ENCODE measurements at regions not wholly inside any gene's neighbourhood (a gene's known extent, or its start where the extent isn't known, plus 50 kb on each side); places are given as distances from the start of the nearest gene placed in this dataset.

DNA sequence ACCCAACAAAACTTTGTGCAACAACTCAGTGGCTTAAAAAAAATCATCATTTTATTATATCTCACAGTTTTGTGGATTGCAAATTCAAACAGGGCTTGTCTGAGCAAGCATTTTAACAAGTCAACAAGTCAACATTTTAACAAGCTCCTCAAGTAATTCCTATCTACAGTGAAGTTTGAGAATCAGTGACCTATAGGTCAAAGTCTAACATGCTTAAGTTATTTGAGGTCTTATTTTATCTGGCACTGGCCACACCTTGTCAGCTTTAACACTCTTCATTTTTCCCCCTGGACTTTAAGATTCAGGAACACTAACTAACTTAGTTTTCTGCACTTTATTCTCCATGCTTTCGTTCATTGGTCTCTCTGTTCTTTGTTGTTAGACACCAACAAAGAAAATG is 71.2 kb upstream of the PELI2 start (continued):
- TF ChIP-seq EZH2phosphoT487 (IDR thresholded peaks at IDR 0.05; ENCODE audit: unreplicated experiment) (no peak), STAT1 (IDR thresholded peaks at IDR 0.05; ENCODE audit: unreplicated experiment) (no peak)

DNA sequence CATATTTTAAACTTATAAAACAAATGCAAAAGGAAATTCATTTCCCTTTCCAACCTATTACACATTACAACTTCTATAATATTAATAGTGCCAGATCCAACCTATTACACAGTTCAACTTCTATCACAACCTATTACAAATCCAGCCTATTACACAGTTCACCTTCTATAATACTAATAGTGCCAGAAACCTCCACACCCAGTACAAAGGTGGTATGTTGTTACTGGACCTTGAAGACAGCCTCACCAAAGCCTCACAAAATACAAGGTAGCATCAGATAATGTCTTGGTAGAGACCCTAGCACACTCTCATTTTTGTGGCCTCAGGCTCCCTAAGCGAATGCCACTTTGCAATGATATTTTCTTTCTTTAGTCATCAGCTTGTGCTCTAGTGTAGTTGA is 68.7 kb upstream of the PELI2 start:
- Histone ChIP-seq H3K4me1 (ENCODE audit: insufficient read depth) (no peaks in the 10 kb centered on the region), H3K79me2 (replicated peaks; ENCODE audit: insufficient read depth) (no peaks in the 10 kb centered on the region), H3K36me3 (ENCODE audit: insufficient read depth) (no peaks in the 10 kb centered on the region), H3K9me2 (ENCODE audit: insufficient read depth) (no peaks in the 10 kb centered on the region), H2AFZ (no peak overlapping the region), H3K27me3 (ENCODE audit: insufficient read depth) (no peaks in the 10 kb centered on the region), H3K27ac (ENCODE audit: low read depth) (no peak overlapping the region), H3F3A (replicated peaks; ENCODE audit: low read depth) (no peaks in the 10 kb centered on the region), H3K4me2 (no peak overlapping the region), H4K20me1 (replicated peaks; ENCODE audit: insufficient read depth) (no peaks in the 10 kb centered on the region), H3K4me3 (no peak overlapping the region)
- TF ChIP-seq ZNF114 (CRISPR knock-in tag; IDR thresholded peaks at IDR 0.05) (no peak), POLR2AphosphoS5 (IDR thresholded peaks at IDR 0.05; ENCODE audit: low read depth) (no peak), JUNB (IDR thresholded peaks at IDR 0.05; ENCODE audit: unreplicated experiment) (no peak), EZH2 (IDR thresholded peaks at IDR 0.05; ENCODE audit: low read depth, unreplicated experiment) (no peak), CREB1 (CRISPR knock-in tag; IDR thresholded peaks at IDR 0.05; ENCODE audit: low read depth) (no peak), STAT1 (IDR thresholded peaks at IDR 0.05; ENCODE audit: unreplicated experiment) (no peak)
- TF ChIP-seq, protein P1, sequence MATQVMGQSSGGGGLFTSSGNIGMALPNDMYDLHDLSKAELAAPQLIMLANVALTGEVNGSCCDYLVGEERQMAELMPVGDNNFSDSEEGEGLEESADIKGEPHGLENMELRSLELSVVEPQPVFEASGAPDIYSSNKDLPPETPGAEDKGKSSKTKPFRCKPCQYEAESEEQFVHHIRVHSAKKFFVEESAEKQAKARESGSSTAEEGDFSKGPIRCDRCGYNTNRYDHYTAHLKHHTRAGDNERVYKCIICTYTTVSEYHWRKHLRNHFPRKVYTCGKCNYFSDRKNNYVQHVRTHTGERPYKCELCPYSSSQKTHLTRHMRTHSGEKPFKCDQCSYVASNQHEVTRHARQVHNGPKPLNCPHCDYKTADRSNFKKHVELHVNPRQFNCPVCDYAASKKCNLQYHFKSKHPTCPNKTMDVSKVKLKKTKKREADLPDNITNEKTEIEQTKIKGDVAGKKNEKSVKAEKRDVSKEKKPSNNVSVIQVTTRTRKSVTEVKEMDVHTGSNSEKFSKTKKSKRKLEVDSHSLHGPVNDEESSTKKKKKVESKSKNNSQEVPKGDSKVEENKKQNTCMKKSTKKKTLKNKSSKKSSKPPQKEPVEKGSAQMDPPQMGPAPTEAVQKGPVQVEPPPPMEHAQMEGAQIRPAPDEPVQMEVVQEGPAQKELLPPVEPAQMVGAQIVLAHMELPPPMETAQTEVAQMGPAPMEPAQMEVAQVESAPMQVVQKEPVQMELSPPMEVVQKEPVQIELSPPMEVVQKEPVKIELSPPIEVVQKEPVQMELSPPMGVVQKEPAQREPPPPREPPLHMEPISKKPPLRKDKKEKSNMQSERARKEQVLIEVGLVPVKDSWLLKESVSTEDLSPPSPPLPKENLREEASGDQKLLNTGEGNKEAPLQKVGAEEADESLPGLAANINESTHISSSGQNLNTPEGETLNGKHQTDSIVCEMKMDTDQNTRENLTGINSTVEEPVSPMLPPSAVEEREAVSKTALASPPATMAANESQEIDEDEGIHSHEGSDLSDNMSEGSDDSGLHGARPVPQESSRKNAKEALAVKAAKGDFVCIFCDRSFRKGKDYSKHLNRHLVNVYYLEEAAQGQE (IDR thresholded peaks at IDR 0.05; ENCODE audit: unreplicated experiment), result no peak
- Mint-ChIP-seq H3K36me3 (ENCODE audit: low read depth) (no peaks in the 10 kb centered on the region), H3K27ac (no peak overlapping the region), H3K4me3 (no peak overlapping the region), H3K9me3 (no peaks in the 10 kb centered on the region), H3K4me1 (no peaks in the 10 kb centered on the region), H3K27me3 (ENCODE audit: insufficient read depth, low read depth, poor library complexity) (peaks cover 2% of the 10 kb centered on the region)
- DNase-seq (ENCODE audit: low spot score) (no peak), ATAC-seq (no peak)

DNA sequence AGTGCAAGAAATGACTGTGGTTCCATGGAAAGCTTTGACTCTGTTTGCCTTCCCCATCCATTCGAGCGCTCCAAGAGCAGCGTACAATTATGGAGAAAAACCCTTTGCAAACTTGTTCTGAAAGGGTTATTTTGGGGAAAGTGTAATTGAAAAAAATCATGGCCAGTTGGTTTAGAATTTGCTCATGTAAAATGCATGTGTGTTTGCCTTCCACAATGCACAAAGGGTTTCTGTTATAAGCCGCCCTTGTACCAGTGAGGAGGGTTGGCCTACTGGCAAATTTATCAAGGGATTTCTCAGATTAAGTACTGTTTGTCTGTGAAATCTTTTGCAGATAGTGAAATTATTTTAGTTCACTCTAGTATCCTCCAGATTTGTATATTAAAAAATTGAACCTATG is 62.7 kb upstream of the PELI2 start:
- DNase-seq (ENCODE audit: low spot score), result no peak
- Mint-ChIP-seq H3K4me1 (peaks cover 12% of the 10 kb centered on the region), H3K4me3 (no peak overlapping the region), H3K9me3 (no peaks in the 10 kb centered on the region), H3K27me3 (ENCODE audit: insufficient read depth, low read depth, poor library complexity) (peaks cover 2% of the 10 kb centered on the region), H3K36me3 (ENCODE audit: low read depth) (no peaks in the 10 kb centered on the region), H3K27ac (no peak overlapping the region)
- no peak overlapping the region for H3K4me3 ChIP-seq
- peak overlapping the region; percentile 24; the same call in 1 of the 2 replicates for H2AFZ ChIP-seq
- 0 out of 2 replicates have a peak, but pooled peaks cover 6% of the 10 kb centered on the region for H3K4me1 ChIP-seq (ENCODE audit: insufficient read depth)
- H3K27me3 ChIP-seq (ENCODE audit: insufficient read depth), result no peaks in the 10 kb centered on the region
- H3F3A ChIP-seq (replicated peaks; ENCODE audit: low read depth), result no peaks in the 10 kb centered on the region
- H3K4me2 ChIP-seq, result no peak overlapping the region
- no peak for ATAC-seq
- H3K79me2 ChIP-seq (replicated peaks; ENCODE audit: insufficient read depth), result no peaks in the 10 kb centered on the region
- H3K27ac ChIP-seq (ENCODE audit: low read depth), result no peak overlapping the region
- H3K36me3 ChIP-seq (ENCODE audit: insufficient read depth), result no peaks in the 10 kb centered on the region
- H4K20me1 ChIP-seq (replicated peaks; ENCODE audit: insufficient read depth), result no peaks in the 10 kb centered on the region
- no peaks in the 10 kb centered on the region for H3K9me2 ChIP-seq (ENCODE audit: insufficient read depth)
- TF ChIP-seq, protein P2, sequence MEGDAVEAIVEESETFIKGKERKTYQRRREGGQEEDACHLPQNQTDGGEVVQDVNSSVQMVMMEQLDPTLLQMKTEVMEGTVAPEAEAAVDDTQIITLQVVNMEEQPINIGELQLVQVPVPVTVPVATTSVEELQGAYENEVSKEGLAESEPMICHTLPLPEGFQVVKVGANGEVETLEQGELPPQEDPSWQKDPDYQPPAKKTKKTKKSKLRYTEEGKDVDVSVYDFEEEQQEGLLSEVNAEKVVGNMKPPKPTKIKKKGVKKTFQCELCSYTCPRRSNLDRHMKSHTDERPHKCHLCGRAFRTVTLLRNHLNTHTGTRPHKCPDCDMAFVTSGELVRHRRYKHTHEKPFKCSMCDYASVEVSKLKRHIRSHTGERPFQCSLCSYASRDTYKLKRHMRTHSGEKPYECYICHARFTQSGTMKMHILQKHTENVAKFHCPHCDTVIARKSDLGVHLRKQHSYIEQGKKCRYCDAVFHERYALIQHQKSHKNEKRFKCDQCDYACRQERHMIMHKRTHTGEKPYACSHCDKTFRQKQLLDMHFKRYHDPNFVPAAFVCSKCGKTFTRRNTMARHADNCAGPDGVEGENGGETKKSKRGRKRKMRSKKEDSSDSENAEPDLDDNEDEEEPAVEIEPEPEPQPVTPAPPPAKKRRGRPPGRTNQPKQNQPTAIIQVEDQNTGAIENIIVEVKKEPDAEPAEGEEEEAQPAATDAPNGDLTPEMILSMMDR (conservative IDR thresholded peaks at IDR 0.05; ENCODE audit: low read depth in 2 of 2), result no peak
- no peak for TF ChIP-seq EZH2phosphoT487 (IDR thresholded peaks at IDR 0.05; ENCODE audit: unreplicated experiment)
- TF ChIP-seq, protein P1 (IDR thresholded peaks at IDR 0.05; ENCODE audit: unreplicated experiment), result no peak
- TF ChIP-seq CREB1 (CRISPR knock-in tag; IDR thresholded peaks at IDR 0.05; ENCODE audit: low read depth), result no peak
- no peak for TF ChIP-seq ZNF331 (CRISPR knock-in tag; IDR thresholded peaks at IDR 0.05; ENCODE audit: low read depth)

All from GM23338 (cell line).